ENCODE measurements at regions not wholly inside any gene's neighbourhood (a gene's known extent, or its start where the extent isn't known, plus 50 kb on each side); places are given as distances from the start of the nearest gene placed in this dataset.

- TF ChIP-seq RAD21 (conservative IDR thresholded peaks at IDR 0.05 in 1 of 2, IDR thresholded peaks at IDR 0.05 in 1 of 2) (no peak), RCOR1 (IDR thresholded peaks at IDR 0.05; ENCODE audit: low read depth, low read length) (no peak), CTCF (IDR thresholded peaks at IDR 0.05) (no peak)
Observed at GRCh38 chr18:51821610-51822009, 518.4 kb upstream of the DCC start.

Data from A549 (cell line).